ENCODE measurements at regions not wholly inside any gene's neighbourhood (a gene's known extent, or its start where the extent isn't known, plus 50 kb on each side); places are given as distances from the start of the nearest gene placed in this dataset.
A peak's percentile ranks its signal among the peaks of the same experiment; 100 is the strongest.
"Not testable (repeated sequence)": the region's sequence is repeated elsewhere in the genome, so short reads cannot be mapped to it uniquely, and the experiment has no call there.

DNA sequence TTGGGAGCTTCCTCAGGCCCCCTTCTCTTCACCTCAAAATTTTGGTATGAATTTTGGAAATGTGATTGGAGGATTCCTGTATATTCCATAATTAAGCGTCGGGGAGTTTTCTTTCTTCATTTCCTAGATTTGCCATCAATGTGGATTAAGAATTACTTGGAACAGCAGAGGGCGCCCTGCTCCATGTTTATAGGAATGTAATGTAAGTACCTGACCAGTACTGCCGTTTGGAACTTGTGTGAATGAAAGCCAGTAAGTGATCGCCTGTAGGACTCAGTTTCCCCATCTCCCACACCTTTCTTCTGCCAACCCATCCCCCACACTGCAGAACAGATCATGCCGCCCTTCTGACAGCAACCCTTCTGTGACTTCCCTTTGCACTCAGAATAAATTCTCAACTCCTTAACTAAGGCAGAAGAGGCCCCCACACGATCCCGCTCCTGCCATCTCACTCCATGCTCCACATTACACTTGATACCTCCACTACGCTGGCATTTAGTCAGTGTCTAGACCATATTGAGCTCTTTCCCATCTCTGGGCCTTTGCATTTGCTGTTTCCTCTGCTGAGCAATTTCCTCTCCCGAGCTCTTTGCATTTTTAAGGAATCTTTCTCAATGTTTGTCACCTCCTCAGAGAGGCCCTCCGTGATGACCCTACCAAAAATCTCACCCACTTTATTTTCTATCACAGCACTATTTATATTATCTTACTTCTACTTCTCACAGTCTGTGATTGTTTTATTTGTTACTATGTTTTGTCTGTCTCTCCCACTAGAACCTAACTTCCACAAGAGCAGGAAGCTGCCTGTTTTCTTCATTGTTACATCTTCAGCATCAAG, 79.5 kb upstream of the HTR4 start:
- DNase-seq: peak; percentile 79
- no peaks in the 10 kb centered on the region for H3K9me3 Mint-ChIP-seq
- peaks cover 13% of the 10 kb centered on the region for H3K27me3 Mint-ChIP-seq
- peaks cover 2% of the 10 kb centered on the region for H3K4me1 Mint-ChIP-seq
- no peak overlapping the region for H3K4me3 Mint-ChIP-seq
- H3K27ac Mint-ChIP-seq: no peak overlapping the region
- CTCF ChIA-PET: interaction anchor here (0.7 to 12.0 kb wide), 25 partner anchors 10 to 555 kb away, joined by 3 to 179 read pairs (median 4); no protein-coding TSS in a partner anchor
- no peaks in the 10 kb centered on the region for H3K36me3 Mint-ChIP-seq

DNA sequence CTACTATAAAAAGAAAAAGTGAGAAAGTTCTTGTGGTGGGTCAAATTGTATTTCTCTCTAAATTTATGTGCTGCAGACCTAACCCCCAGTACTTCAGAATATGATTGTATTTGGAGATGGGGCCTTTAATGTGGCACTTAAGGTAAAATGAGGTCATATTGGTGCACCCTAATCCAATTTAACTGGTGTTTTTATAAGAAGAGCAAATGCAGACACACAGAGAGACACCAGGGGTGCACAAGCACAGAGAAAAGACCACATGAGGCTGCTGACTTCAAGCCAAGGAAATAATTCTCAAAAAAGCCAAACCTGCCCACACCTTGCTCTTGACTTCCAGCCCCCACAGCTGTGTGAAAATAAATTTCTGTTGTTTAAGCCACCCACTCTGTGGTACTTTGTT, 80.2 kb upstream of the HTR4 start:
- no peak for DNase-seq
- peaks cover 12% of the 10 kb centered on the region for H3K27me3 Mint-ChIP-seq
- no peaks in the 10 kb centered on the region for H3K9me3 Mint-ChIP-seq
- no peaks in the 10 kb centered on the region for H3K36me3 Mint-ChIP-seq
- no peak overlapping the region for H3K27ac Mint-ChIP-seq
- H3K4me3 Mint-ChIP-seq: no peak overlapping the region
- CTCF ChIA-PET: interaction anchor here (1.0 to 12.0 kb wide), 12 partner anchors 9 to 535 kb away, joined by 3 to 179 read pairs (median 6); no protein-coding TSS in a partner anchor
- H3K4me1 Mint-ChIP-seq: peaks cover 2% of the 10 kb centered on the region

DNA sequence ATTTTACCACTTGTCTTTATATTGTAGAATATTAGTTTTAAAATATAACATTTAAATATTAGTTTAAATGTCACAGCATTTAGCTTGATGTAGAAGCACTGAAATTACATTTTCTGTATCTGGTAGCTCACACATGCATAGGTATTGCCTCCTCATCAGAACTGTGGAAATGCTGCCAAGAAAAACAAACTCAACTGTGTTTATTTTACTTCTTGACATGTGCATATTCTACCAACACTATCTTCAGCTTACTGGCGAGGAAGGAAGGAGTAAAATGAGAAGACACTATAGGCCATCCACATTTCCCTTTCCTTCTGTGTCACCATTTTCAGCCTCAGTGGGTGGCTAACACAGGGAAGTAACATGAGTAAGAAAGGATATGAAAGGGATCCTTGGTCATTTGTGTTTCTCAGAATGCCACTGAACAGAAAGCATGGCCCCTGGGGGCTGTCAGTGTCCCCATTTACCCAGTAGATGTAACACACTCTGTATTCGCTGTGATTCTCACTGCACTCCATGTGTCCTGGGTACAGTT, 81.0 kb upstream of the HTR4 start:
- H3K9me3 Mint-ChIP-seq: no peaks in the 10 kb centered on the region
- no peak for DNase-seq

DNA sequence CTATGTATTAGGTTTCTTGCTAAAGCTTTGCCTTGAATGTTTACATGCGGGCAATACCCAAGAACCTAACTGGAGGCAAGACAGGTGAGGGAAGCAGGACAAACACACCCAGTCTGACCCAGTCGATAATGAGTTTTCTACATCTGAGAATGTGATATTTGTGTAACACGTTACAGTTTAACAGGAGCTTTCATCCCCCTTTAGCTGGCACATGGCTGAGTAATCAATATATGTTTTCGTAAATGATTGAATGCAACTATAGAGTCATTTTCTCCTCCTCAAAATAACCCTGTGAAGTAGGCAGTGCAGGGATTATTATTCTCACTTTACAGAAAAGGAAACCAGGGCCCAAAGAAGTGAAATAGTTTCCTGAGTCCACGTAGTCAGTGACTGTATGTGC, 84.7 kb upstream of the HTR4 start:
- H3K4me1 Mint-ChIP-seq: peaks cover 2% of the 10 kb centered on the region
- CTCF ChIA-PET: interaction anchor here (0.9 to 12.0 kb wide), 11 partner anchors 8 to 382 kb away, joined by 3 to 92 read pairs (median 6); no protein-coding TSS in a partner anchor
- peaks cover 15% of the 10 kb centered on the region for H3K27me3 Mint-ChIP-seq
- DNase-seq: no peak
- H3K9me3 Mint-ChIP-seq: no peaks in the 10 kb centered on the region
- no peak overlapping the region for H3K27ac Mint-ChIP-seq
- H3K4me3 Mint-ChIP-seq: no peak overlapping the region
- no peaks in the 10 kb centered on the region for H3K36me3 Mint-ChIP-seq

More for the DNA sequence above, 81.0 kb upstream of the HTR4 start:
- CTCF ChIA-PET: interaction anchor here (0.9 to 12.0 kb wide), 8 partner anchors 9 to 534 kb away, joined by 3 to 179 read pairs (median 7); no protein-coding TSS in a partner anchor
- Mint-ChIP-seq H3K4me1 (peaks cover 4% of the 10 kb centered on the region), H3K4me3 (no peak overlapping the region), H3K36me3 (no peaks in the 10 kb centered on the region), H3K27ac (no peak overlapping the region), H3K27me3 (peaks cover 15% of the 10 kb centered on the region)

DNA sequence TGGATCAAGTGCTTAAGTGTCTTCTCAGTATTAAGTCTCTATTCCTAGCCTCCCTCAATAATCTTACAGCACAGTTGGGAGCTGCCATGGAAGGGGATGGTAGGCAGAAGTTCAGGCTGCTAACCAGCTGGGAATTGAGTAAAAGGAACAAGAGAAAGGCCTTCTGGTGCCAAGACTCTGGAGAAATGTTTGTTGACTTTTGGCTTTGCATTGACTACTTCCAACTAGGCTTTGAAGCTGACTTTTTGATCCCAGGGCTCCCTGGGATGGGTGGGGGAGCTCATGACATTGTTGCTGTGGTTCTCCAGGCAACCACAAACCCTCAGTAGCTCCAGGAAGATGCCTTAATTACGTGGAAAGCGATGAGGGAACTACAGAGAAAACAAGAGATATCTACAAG, 85.2 kb upstream of the HTR4 start:
- no peaks in the 10 kb centered on the region for H3K36me3 Mint-ChIP-seq
- H3K27ac Mint-ChIP-seq: no peak overlapping the region
- H3K4me1 Mint-ChIP-seq: peaks cover 2% of the 10 kb centered on the region

DNA sequence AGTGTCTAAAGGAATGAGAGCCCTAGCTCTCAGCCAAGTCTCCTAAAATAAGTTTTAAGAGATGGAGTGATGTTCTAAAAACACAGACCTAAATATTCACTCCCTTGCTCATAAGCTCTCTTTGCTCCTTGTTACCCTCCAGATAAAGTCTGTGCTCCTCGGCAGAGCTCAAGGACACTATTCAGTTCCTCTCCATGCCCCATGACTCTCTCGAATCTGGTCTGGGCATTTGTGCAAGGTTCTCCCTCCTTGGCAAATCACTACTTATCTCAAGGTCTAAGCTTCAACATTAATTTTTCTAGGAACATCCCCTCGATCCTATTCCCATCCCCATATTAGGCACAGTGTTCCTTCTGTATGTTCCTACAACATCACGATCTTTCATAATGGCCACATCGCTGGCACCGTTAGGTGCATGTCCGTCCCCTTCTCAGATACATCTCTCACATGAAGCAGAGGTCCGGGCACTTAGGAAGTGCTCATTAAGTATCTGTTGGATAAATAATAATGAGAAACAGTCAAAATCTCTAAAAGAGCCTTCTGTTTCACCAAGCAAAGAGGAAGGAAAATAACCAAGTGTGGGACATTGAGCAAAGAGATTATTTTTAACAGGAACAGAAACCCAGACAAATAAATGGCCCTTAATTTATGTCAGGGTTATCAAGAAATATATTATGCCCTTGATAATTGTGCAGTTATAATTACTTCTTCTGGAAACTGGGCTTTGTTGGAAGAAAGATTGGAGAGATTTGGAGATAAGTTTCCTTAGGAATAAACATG, 85.9 kb upstream of the HTR4 start:
- Mint-ChIP-seq H3K27ac (no peak overlapping the region), H3K4me1 (peaks cover 2% of the 10 kb centered on the region), H3K4me3 (no peak overlapping the region), H3K27me3 (peaks cover 15% of the 10 kb centered on the region), H3K9me3 (no peaks in the 10 kb centered on the region), H3K36me3 (no peaks in the 10 kb centered on the region)
- CTCF ChIA-PET: interaction anchor here (0.6 to 12.0 kb wide), 22 partner anchors 9 to 381 kb away, joined by 3 to 92 read pairs (median 5); no protein-coding TSS in a partner anchor
- no peak for DNase-seq

More for the DNA sequence above, 85.2 kb upstream of the HTR4 start:
- peaks cover 15% of the 10 kb centered on the region for H3K27me3 Mint-ChIP-seq
- CTCF ChIA-PET: interaction anchor here (0.7 to 12.0 kb wide), 13 partner anchors 8 to 381 kb away, joined by 3 to 92 read pairs (median 3); no protein-coding TSS in a partner anchor
- no peak overlapping the region for H3K4me3 Mint-ChIP-seq
- no peaks in the 10 kb centered on the region for H3K9me3 Mint-ChIP-seq
- no peak for DNase-seq

DNA sequence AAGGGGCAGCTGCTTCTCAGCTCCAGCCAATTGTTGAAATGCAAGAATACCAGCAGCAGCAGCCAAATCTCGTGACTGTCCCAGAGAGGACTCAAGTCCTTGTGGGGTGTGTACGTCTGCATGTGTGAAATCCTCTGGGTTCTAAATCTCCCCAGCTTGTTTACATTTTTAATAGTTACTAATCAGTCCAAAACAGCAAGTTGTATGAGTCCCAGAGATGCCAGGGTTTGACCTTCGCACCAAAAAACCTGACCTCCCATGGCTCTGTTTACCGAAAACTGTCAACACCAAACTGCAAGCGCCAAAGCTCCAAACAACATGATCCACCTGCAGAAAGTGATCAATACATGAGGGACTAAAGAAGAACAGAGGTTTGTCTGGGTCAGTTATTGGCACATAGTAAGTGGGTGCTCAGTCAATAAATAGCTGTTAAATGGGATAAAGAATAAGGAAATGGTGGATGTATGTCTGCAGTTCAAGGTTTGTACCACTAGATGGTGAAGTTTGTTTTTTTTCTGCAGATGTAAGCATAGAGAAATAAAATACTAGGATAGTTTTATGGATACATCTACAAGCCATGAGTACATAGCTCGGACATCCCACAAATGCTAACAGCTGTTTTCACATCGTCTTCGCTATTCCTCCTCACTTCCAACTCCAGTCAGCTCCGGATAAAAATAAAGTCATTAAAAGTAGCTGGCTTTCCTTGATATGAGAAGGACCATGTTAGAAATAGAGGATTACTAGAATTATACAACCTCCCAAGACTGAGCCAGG, 85.3 kb upstream of the ADRB2 start:
- no peak overlapping the region for H3K27ac Mint-ChIP-seq
- CTCF ChIA-PET: interaction anchor here (0.6 to 12.0 kb wide), 29 partner anchors 10 to 528 kb away, joined by 3 to 92 read pairs (median 4); partner anchors contain the start of gene ADRB2
- no peak overlapping the region for H3K4me3 Mint-ChIP-seq
- no peaks in the 10 kb centered on the region for H3K36me3 Mint-ChIP-seq
- no peaks in the 10 kb centered on the region for H3K9me3 Mint-ChIP-seq
- H3K27me3 Mint-ChIP-seq: peaks cover 15% of the 10 kb centered on the region
- H3K4me1 Mint-ChIP-seq: peaks cover 2% of the 10 kb centered on the region
- DNase-seq: no peak

DNA sequence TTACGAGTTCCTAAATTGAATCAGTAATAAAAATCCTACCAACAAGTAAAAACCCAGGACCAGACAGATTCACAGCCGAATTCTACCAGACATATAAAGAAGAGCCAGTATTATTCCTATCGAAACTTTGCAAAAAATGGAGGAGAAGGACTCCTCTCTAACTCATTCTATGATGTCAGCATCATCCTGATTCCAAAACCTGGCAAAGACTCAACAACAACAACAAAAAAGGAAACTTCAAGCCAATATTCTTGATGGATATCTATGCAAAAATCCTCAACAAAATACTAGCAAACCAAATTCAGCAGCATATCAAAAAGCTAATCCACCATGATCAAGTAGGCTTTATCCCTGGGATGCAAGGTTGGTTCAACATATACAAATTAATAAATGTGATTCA, 84.6 kb upstream of the ADRB2 start:
- not testable (repeated sequence) for H3K36me3 Mint-ChIP-seq, DNase-seq, H3K4me3 Mint-ChIP-seq, H3K27ac Mint-ChIP-seq, H3K9me3 Mint-ChIP-seq, H3K27me3 Mint-ChIP-seq, H3K4me1 Mint-ChIP-seq
- CTCF ChIA-PET: interaction anchor here (0.8 to 12.0 kb wide), 29 partner anchors 10 to 527 kb away, joined by 3 to 92 read pairs (median 4); partner anchors contain the start of gene ADRB2

DNA sequence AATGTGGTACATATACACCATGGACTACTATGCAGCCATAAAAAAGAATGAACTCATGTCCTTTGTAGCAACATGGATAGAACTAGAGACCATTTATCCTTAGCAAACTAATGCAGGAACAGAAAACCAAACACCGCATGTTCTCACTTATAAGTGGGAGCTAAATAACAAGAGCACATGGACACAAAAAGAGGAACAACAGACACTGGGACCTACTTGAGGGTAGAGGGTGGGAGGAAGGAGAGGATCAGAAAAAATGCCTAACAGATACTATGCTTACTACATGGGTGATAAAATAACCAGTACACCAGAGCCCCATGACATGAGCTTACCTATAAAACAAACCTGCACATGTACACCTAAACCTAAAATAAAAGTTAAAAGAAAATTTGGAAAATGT, 82.0 kb upstream of the ADRB2 start:
- H3K27ac Mint-ChIP-seq, H3K4me1 Mint-ChIP-seq, H3K36me3 Mint-ChIP-seq, H3K9me3 Mint-ChIP-seq, H3K4me3 Mint-ChIP-seq, H3K27me3 Mint-ChIP-seq, DNase-seq: not testable (repeated sequence)
- CTCF ChIA-PET: interaction anchor here (1.1 to 1.2 kb wide), 2 partner anchors 9 to 213 kb away, joined by 3 to 5 read pairs; no protein-coding TSS in a partner anchor

DNA sequence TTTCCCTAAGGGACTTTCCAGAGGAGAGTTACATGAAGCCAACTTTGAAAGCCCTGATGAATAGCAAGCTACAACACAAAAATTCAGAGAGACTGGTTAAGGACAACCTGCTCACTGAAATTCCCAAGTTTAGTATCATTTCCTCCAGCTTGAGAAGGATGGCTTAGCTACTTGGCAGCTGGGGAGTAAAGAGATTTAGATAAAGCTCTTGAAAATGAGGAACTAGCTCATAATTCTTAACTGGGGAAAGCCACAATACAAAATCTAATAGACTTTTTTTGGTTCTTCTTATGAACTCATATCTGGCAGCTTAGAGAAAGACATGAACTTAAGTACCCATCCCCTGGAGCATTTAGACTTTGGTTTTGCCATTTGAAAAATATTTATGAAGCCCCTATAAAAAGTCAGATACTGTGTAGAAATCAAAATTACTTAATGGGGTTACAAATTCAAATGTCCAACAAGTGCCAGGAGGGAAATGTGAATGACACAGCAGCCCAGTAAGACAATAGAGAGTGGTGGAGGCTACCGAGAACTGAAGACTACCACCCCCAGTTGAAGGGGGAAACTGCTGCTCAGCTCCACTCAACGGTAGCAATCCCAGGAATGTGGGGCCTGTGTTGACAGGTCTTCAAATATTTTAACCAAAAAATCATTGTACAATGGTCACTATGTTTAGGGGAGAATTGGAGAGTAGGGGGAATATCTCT, 79.4 kb upstream of the ADRB2 start:
- H3K4me1 Mint-ChIP-seq: no peaks in the 10 kb centered on the region
- H3K36me3 Mint-ChIP-seq: no peaks in the 10 kb centered on the region
- no peaks in the 10 kb centered on the region for H3K27me3 Mint-ChIP-seq
- H3K27ac Mint-ChIP-seq: no peak overlapping the region
- no peak for DNase-seq
- no peak overlapping the region for H3K4me3 Mint-ChIP-seq
- H3K9me3 Mint-ChIP-seq: no peaks in the 10 kb centered on the region
- CTCF ChIA-PET: interaction anchor here (0.7 to 1.1 kb wide), 2 partner anchors 11 to 74 kb away, joined by 3 to 4 read pairs; no protein-coding TSS in a partner anchor

DNA sequence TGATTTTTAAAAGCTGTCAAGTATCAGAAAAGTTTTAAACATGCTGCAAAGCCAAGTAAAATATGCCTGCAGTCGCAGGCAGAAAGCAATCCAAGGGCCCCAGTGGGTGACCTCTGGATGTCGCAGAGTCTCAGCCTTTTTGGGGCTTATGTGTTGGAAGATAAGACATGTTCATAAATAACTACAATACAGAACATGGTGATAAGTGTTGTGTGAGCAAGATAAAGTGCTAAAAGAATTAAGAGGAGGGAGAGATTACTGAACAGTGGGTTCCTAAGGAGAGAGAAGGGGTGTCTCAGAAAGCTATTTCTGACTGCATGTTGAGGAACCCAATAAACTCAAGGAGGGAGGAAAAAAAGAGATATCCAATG, 78.9 kb upstream of the ADRB2 start:
- Mint-ChIP-seq H3K4me1 (no peaks in the 10 kb centered on the region), H3K4me3 (no peak overlapping the region), H3K9me3 (no peaks in the 10 kb centered on the region), H3K36me3 (no peaks in the 10 kb centered on the region), H3K27ac (no peak overlapping the region), H3K27me3 (no peaks in the 10 kb centered on the region)
- DNase-seq: no peak
- CTCF ChIA-PET: no interaction called here

DNA sequence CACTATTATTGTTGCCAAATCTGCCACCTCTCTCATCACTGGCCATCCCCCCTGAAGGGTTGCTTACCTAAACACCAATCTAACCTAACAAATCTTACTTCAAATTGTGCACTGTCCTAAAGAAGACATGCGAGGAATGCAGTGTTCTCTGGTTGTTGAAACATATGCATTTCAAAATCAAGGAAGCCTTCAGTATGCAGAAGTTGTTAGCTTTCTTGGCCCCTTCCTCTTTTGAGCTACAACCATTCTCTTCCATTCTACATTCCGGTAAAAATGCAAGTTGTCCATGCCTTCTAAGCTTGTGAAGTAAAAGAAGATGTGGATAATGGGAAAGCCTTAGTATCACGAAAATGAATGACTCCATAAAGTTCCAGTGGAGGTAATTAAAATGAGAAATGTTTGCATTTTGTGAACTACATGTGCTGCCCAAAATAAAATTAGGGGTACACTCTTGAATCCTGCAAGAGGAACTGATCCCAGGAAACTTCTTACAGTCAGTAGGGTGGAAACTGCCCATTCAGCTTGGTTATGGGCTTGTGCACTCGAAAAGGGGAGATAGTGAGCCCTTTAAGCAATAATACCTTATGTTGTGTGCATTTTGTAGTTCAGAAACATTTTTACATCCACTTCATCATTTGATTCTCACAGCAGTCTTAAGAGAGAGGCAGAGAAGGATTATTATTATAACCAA, 77.6 kb upstream of the ADRB2 start:
- H3K27ac Mint-ChIP-seq: no peak overlapping the region
- DNase-seq: no peak
- H3K4me3 Mint-ChIP-seq: no peak overlapping the region
- CTCF ChIA-PET: no interaction called here
- no peaks in the 10 kb centered on the region for H3K9me3 Mint-ChIP-seq
- no peaks in the 10 kb centered on the region for H3K27me3 Mint-ChIP-seq
- H3K4me1 Mint-ChIP-seq: no peaks in the 10 kb centered on the region
- no peaks in the 10 kb centered on the region for H3K36me3 Mint-ChIP-seq

Measured in activated naive CD4-positive, alpha-beta T cell treated with anti-CD3 and anti-CD28 coated beads, Interleukin-2, amount 10 ng/mL, durations not matched to agents 7 days and 5 days (primary cell).